GM13976 (cell line): ENCODE measurements at regions not wholly inside any gene's neighbourhood (a gene's known extent, or its start where the extent isn't known, plus 50 kb on each side); places are given as distances from the start of the nearest gene placed in this dataset.

ENCODE experiments used
- DNase-seq: peaks from one replicate; pipeline ENCODE4 v3.0.0; 2012; ENCODE audit warnings: low spot score
- CTCF ChIP-seq: IDR thresholded peaks from 2 replicates; pipeline ENCODE4 v1.5.1; 2012; ENCODE audit warnings: borderline replicate concordance, mild to moderate bottlenecking; ENCODE audit not compliant: insufficient read depth; ENCODE audit errors: extremely low read depth, missing control alignments, control extremely low read depth
- in situ Hi-C: fragments of 300-500 bp; cut with MboI; formaldehyde crosslinking; loops from one replicate; pipeline ENCODE4 v1.12.0; 2022; ENCODE audit warnings: low sequenced_read_pairs, mixed read lengths, inconsistent platforms; ENCODE audit not compliant: unreplicated experiment

- DNase-seq: no peak
- in situ Hi-C loops: no loop called here
- TF ChIP-seq CTCF: no peak
Measured at GRCh38 chr1:5744911-5745799, 247.1 kb downstream of the NPHP4 start.

GRCh38 chr1:5744341-5744740 lies 247.9 kb downstream of the NPHP4 start:
- no peak for TF ChIP-seq CTCF
- DNase-seq: no peak
- in situ Hi-C loops: no loop called here

- TF ChIP-seq CTCF: no peak
- in situ Hi-C loops: no loop called here
- DNase-seq: no peak
Measured at GRCh38 chr1:5743435-5744095, 248.7 kb downstream of the NPHP4 start.

- in situ Hi-C loops: no loop called here
- no peak for DNase-seq
- no peak for TF ChIP-seq CTCF
Measured at GRCh38 chr1:5742801-5743200, 249.4 kb downstream of the NPHP4 start.

GRCh38 chr1:5742032-5742431 lies 250.2 kb downstream of the NPHP4 start:
- in situ Hi-C loops: no loop called here
- no peak for TF ChIP-seq CTCF
- no peak for DNase-seq

- no peak for TF ChIP-seq CTCF
- no peak for DNase-seq
- in situ Hi-C loops: no loop called here
Measured at GRCh38 chr1:5740865-5741860, 251.1 kb downstream of the NPHP4 start.
